Neural progenitor cell (in vitro differentiated cells): ENCODE measurements at regions not wholly inside any gene's neighbourhood (a gene's known extent, or its start where the extent isn't known, plus 50 kb on each side); places are given as distances from the start of the nearest gene placed in this dataset.

ENCODE experiments used
- DNase-seq: peaks from one replicate; pipeline ENCODE4 v3.0.0-alpha.2; 2016; ENCODE audit warnings: low spot score
- H2AFZ ChIP-seq: fragments of 200-600 bp; sonication (generic); replicated peaks from 2 replicates; pipeline ENCODE4 v1.6.1; 2016; ENCODE audit warnings: antibody characterized with exemption
- H3F3A ChIP-seq: fragments of 200-600 bp; sonication (generic); 2 replicates; pipeline ENCODE4 v1.6.1; 2016; ENCODE audit warnings: antibody characterized with exemption, low read depth
- H3K27ac ChIP-seq: fragments of 200-600 bp; sonication (generic); 2 replicates; pipeline ENCODE4 v1.5.1; 2016; ENCODE audit warnings: mild to moderate bottlenecking
- H3K27me3 ChIP-seq: fragments of 200-600 bp; sonication (generic); 2 replicates; pipeline ENCODE4 v1.6.1; 2016; ENCODE audit warnings: mild to moderate bottlenecking, moderate library complexity
- H3K36me3 ChIP-seq: fragments of 200-600 bp; sonication (generic); 2 replicates; pipeline ENCODE4 v1.5.1; 2016
- H3K4me1 ChIP-seq: fragments of 200-600 bp; sonication (generic); 2 replicates; pipeline ENCODE4 v1.6.1; 2016; ENCODE audit warnings: mixed run types
- H3K4me2 ChIP-seq: fragments of 200-600 bp; sonication (generic); 2 replicates; pipeline ENCODE4 v1.6.1; 2016
- H3K4me3 ChIP-seq: fragments of 200-600 bp; sonication (generic); 2 replicates; pipeline ENCODE4 v1.5.1; 2016
- H3K79me2 ChIP-seq: fragments of 200-600 bp; sonication (generic); 2 replicates; pipeline ENCODE4 v1.6.1; 2016; ENCODE audit warnings: low read depth
- H3K9ac ChIP-seq: fragments of 200-600 bp; sonication (generic); 2 replicates; pipeline ENCODE4 v1.6.1; 2016
- H3K9me3 ChIP-seq: fragments of 200-600 bp; sonication (generic); 2 replicates; pipeline ENCODE4 v1.5.1; 2016; ENCODE audit warnings: low read depth
- H4K20me1 ChIP-seq: fragments of 200-600 bp; sonication (generic); 2 replicates; pipeline ENCODE4 v1.6.1; 2016; ENCODE audit warnings: low read depth
- H3K27ac Mint-ChIP-seq: 3 replicates; pipeline ENCODE4 v1.8.0; 2021; ENCODE audit warnings: mixed read lengths
- H3K27me3 Mint-ChIP-seq: 2 replicates; pipeline ENCODE4 v1.8.0; 2022; ENCODE audit warnings: low read depth, mild to moderate bottlenecking, inconsistent platforms, moderate library complexity, mixed read lengths; ENCODE audit not compliant: insufficient read depth
- H3K36me3 Mint-ChIP-seq: 3 replicates; pipeline ENCODE4 v1.8.0; 2021; ENCODE audit warnings: mixed read lengths
- H3K4me1 Mint-ChIP-seq: 3 replicates; pipeline ENCODE4 v1.8.0; 2021; ENCODE audit warnings: mixed read lengths
- H3K4me3 Mint-ChIP-seq: 3 replicates; pipeline ENCODE4 v1.8.0; 2021; ENCODE audit warnings: mild to moderate bottlenecking, moderate library complexity, mixed read lengths
- H3K9me3 Mint-ChIP-seq: 3 replicates; pipeline ENCODE4 v1.8.0; 2020; ENCODE audit warnings: mixed read lengths
- CTCF ChIP-seq: fragments of 200-600 bp; sonication (generic); IDR thresholded peaks from 2 replicates; pipeline ENCODE4 v1.5.1; 2017; ENCODE audit warnings: antibody characterized with exemption, mild to moderate bottlenecking
- EZH2 ChIP-seq: fragments of 200-600 bp; sonication (generic); IDR thresholded peaks from 2 replicates; pipeline ENCODE4 v1.6.1; 2017; ENCODE audit warnings: antibody characterized with exemption, mild to moderate bottlenecking, moderate library complexity
- EZH2phosphoT487 ChIP-seq: fragments of 200-600 bp; sonication (generic); IDR thresholded peaks from 2 replicates; pipeline ENCODE4 v1.6.1; 2017; ENCODE audit warnings: antibody characterized with exemption

DNA sequence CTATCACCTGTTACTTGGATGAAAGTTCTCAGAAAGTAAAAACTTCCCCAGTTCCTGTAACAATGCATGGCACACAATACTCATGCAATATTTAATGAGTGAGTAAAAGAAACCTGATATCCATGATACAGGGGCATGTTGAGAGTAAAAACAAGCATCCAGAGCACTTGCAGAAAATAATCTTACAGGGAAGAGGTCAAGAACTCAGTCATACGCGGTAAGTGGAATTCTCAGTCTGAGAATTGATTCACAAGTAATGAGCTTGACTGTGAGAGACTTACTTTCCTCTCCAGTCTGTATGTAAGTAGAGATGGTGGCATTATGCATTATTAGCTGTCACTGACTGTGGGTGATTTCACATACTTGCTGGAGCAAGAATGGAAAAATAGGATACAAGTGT is 976.9 kb downstream of the BRINP3 start:
- no peaks in the 10 kb centered on the region for H3K36me3 Mint-ChIP-seq
- no peak for DNase-seq
- no peak overlapping the region for H3K27ac ChIP-seq
- H3K9ac ChIP-seq, result no peak overlapping the region
- no peak overlapping the region for H2AFZ ChIP-seq
- TF ChIP-seq EZH2 (no peak), CTCF (no peak), EZH2phosphoT487 (no peak)
- no peak overlapping the region for H3K4me3 Mint-ChIP-seq
- H3K4me3 ChIP-seq, result no peak overlapping the region
- H4K20me1 ChIP-seq, result no peaks in the 10 kb centered on the region
- no peaks in the 10 kb centered on the region for H3K79me2 ChIP-seq
- H3K9me3 ChIP-seq, result no peaks in the 10 kb centered on the region
- H3K9me3 Mint-ChIP-seq, result no peaks in the 10 kb centered on the region
- no peak overlapping the region for H3K4me2 ChIP-seq
- no peaks in the 10 kb centered on the region for H3K36me3 ChIP-seq
- peaks cover 12% of the 10 kb centered on the region for H3K4me1 Mint-ChIP-seq
- peaks cover 2% of the 10 kb centered on the region for H3K27me3 Mint-ChIP-seq
- no peaks in the 10 kb centered on the region for H3K4me1 ChIP-seq
- H3K27me3 ChIP-seq, result no peaks in the 10 kb centered on the region
- H3F3A ChIP-seq, result no peaks in the 10 kb centered on the region
- no peak overlapping the region for H3K27ac Mint-ChIP-seq

DNA sequence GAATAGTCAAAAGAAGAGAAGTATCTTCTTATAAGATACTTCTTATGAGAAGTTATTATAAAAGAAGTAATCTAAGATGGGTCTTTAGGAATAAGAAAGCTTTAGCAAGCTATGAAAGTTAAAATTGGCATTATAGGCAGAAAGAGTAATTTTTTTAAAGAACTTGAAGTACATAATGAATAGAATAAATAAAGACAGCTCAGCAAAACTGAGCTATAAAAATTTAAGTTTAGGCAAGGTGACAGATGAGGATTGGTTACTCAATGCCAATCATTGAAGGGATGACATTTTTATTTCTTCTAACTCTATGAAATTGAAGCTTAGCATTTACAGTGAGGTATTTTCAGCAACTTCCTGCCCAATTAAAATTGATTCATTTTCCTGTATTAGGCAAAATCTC is 966.8 kb downstream of the BRINP3 start:
- H3K4me3 ChIP-seq, result no peak overlapping the region
- no peak overlapping the region for H3K4me2 ChIP-seq
- no peaks in the 10 kb centered on the region for H4K20me1 ChIP-seq
- H3K27ac ChIP-seq, result no peak overlapping the region
- no peak for DNase-seq
- Mint-ChIP-seq H3K36me3 (no peaks in the 10 kb centered on the region), H3K27me3 (peaks cover 2% of the 10 kb centered on the region), H3K27ac (no peak overlapping the region), H3K4me1 (peaks cover 3% of the 10 kb centered on the region), H3K4me3 (no peak overlapping the region), H3K9me3 (peaks cover 3% of the 10 kb centered on the region)
- H3K79me2 ChIP-seq, result no peaks in the 10 kb centered on the region
- H3K27me3 ChIP-seq, result no peaks in the 10 kb centered on the region
- no peak overlapping the region for H3K9ac ChIP-seq
- no peaks in the 10 kb centered on the region for H3K9me3 ChIP-seq
- H3F3A ChIP-seq, result no peaks in the 10 kb centered on the region
- TF ChIP-seq CTCF (no peak), EZH2 (no peak), EZH2phosphoT487 (no peak)
- H2AFZ ChIP-seq, result no peak overlapping the region
- H3K36me3 ChIP-seq, result no peaks in the 10 kb centered on the region
- H3K4me1 ChIP-seq, result no peaks in the 10 kb centered on the region

GRCh38 chr1:189513091-189513490 is 964.6 kb downstream of the BRINP3 start:
- Histone ChIP-seq H3K36me3 (no peaks in the 10 kb centered on the region), H3K9me3 (no peaks in the 10 kb centered on the region), H4K20me1 (no peaks in the 10 kb centered on the region), H3K27ac (no peak overlapping the region), H3K79me2 (no peaks in the 10 kb centered on the region), H3K4me1 (no peaks in the 10 kb centered on the region), H3K4me3 (no peak overlapping the region), H3K9ac (no peak overlapping the region), H3F3A (no peaks in the 10 kb centered on the region), H3K4me2 (no peak overlapping the region), H2AFZ (peak overlapping the region; percentile 66), H3K27me3 (no peaks in the 10 kb centered on the region)
- H3K4me1 Mint-ChIP-seq, result peaks cover 3% of the 10 kb centered on the region
- no peak overlapping the region for H3K4me3 Mint-ChIP-seq
- peaks cover 6% of the 10 kb centered on the region for H3K9me3 Mint-ChIP-seq
- no peak for TF ChIP-seq CTCF
- no peak for TF ChIP-seq EZH2
- no peak for TF ChIP-seq EZH2phosphoT487
- no peaks in the 10 kb centered on the region for H3K36me3 Mint-ChIP-seq
- DNase-seq, result peak; percentile 5
- H3K27me3 Mint-ChIP-seq, result peaks cover 2% of the 10 kb centered on the region
- H3K27ac Mint-ChIP-seq, result no peak overlapping the region

GRCh38 chr1:189522441-189522840 is 955.2 kb downstream of the BRINP3 start:
- H4K20me1 ChIP-seq, result no peaks in the 10 kb centered on the region
- no peaks in the 10 kb centered on the region for H3K36me3 ChIP-seq
- no peaks in the 10 kb centered on the region for H3F3A ChIP-seq
- no peaks in the 10 kb centered on the region for H3K9me3 ChIP-seq
- no peak for DNase-seq
- H3K4me1 ChIP-seq, result no peaks in the 10 kb centered on the region
- Mint-ChIP-seq H3K9me3 (peaks cover 3% of the 10 kb centered on the region), H3K4me3 (no peak overlapping the region), H3K4me1 (no peaks in the 10 kb centered on the region), H3K36me3 (no peaks in the 10 kb centered on the region), H3K27me3 (no peaks in the 10 kb centered on the region), H3K27ac (no peak overlapping the region)
- TF ChIP-seq EZH2phosphoT487, result no peak
- no peak for TF ChIP-seq EZH2
- no peak for TF ChIP-seq CTCF
- no peak overlapping the region for H3K4me3 ChIP-seq
- no peak overlapping the region for H2AFZ ChIP-seq
- H3K27ac ChIP-seq, result no peak overlapping the region
- H3K79me2 ChIP-seq, result no peaks in the 10 kb centered on the region
- no peak overlapping the region for H3K4me2 ChIP-seq
- no peaks in the 10 kb centered on the region for H3K27me3 ChIP-seq
- H3K9ac ChIP-seq, result no peak overlapping the region
